ENCODE measurements at regions not wholly inside any gene's neighbourhood (a gene's known extent, or its start where the extent isn't known, plus 50 kb on each side); places are given as distances from the start of the nearest gene placed in this dataset.

DNA sequence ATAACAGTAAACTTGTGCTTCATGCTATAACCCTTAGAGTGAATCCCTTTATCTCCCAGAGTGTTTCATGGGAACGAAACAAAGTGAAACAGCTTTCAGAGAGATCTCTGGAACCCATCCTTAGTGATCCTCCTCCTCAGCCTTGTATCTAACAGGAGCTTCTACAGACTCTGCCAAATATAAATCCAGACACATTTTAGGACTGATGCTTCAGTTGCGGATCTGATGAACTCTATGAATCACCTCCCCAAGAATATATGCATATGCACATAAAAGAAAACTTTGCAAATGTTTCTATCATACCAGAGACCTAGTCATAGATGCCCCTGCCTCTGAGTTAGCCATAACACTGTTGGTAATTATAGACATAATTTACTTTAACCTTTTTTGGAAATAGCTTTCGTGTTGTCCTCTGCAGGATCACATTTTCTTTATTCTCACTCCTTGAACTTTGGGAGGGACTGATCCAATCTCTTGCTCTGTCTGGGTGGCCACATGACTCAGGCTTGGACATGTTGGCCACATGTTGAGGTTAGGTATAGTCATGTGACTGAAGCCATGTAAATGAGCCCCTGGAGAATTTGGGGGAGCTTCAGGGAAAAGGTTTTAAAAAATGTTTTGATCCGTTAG lies 306.4 kb upstream of the CNTN3 start:
- TF ChIP-seq POLR2A (IDR thresholded peaks at IDR 0.05; ENCODE audit: low read length): no peak
- TF ChIP-seq, protein P1, sequence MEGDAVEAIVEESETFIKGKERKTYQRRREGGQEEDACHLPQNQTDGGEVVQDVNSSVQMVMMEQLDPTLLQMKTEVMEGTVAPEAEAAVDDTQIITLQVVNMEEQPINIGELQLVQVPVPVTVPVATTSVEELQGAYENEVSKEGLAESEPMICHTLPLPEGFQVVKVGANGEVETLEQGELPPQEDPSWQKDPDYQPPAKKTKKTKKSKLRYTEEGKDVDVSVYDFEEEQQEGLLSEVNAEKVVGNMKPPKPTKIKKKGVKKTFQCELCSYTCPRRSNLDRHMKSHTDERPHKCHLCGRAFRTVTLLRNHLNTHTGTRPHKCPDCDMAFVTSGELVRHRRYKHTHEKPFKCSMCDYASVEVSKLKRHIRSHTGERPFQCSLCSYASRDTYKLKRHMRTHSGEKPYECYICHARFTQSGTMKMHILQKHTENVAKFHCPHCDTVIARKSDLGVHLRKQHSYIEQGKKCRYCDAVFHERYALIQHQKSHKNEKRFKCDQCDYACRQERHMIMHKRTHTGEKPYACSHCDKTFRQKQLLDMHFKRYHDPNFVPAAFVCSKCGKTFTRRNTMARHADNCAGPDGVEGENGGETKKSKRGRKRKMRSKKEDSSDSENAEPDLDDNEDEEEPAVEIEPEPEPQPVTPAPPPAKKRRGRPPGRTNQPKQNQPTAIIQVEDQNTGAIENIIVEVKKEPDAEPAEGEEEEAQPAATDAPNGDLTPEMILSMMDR (IDR thresholded peaks at IDR 0.05): no peak
- TF ChIP-seq EHF (CRISPR knock-in tag; IDR thresholded peaks at IDR 0.05): no peak
- TF ChIP-seq KDM5A (IDR thresholded peaks at IDR 0.05): no peak
- TF ChIP-seq, protein P2, sequence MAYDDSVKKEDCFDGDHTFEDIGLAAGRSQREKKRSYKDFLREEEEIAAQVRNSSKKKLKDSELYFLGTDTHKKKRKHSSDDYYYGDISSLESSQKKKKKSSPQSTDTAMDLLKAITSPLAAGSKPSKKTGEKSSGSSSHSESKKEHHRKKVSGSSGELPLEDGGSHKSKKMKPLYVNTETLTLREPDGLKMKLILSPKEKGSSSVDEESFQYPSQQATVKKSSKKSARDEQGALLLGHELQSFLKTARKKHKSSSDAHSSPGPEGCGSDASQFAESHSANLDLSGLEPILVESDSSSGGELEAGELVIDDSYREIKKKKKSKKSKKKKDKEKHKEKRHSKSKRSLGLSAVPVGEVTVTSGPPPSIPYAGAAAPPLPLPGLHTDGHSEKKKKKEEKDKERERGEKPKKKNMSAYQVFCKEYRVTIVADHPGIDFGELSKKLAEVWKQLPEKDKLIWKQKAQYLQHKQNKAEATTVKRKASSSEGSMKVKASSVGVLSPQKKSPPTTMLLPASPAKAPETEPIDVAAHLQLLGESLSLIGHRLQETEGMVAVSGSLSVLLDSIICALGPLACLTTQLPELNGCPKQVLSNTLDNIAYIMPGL (CRISPR knock-in tag; IDR thresholded peaks at IDR 0.05; ENCODE audit: borderline replicate concordance): no peak
- TF ChIP-seq EP300 (IDR thresholded peaks at IDR 0.05): no peak
- no peak for TF ChIP-seq RFX5 (IDR thresholded peaks at IDR 0.05)
- TF ChIP-seq, protein P3, sequence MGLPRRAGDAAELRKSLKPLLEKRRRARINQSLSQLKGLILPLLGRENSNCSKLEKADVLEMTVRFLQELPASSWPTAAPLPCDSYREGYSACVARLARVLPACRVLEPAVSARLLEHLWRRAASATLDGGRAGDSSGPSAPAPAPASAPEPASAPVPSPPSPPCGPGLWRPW (IDR thresholded peaks at IDR 0.05): no peak
